AG09319 (cell line): ENCODE measurements at regions not wholly inside any gene's neighbourhood (a gene's known extent, or its start where the extent isn't known, plus 50 kb on each side); places are given as distances from the start of the nearest gene placed in this dataset.

Source experiments
- DNase-seq: peaks from one replicate; pipeline ENCODE4 v3.0.0-alpha.2; 2010; ENCODE audit warnings: low read depth; ENCODE audit errors: extremely low read depth
- TF ChIP-seq, protein P1 (sequence below): IDR thresholded peaks from 2 replicates; pipeline ENCODE4 v1.5.1; 2011; ENCODE audit warnings: low read depth, mild to moderate bottlenecking, inconsistent platforms, low read length, moderate library complexity

DNA sequence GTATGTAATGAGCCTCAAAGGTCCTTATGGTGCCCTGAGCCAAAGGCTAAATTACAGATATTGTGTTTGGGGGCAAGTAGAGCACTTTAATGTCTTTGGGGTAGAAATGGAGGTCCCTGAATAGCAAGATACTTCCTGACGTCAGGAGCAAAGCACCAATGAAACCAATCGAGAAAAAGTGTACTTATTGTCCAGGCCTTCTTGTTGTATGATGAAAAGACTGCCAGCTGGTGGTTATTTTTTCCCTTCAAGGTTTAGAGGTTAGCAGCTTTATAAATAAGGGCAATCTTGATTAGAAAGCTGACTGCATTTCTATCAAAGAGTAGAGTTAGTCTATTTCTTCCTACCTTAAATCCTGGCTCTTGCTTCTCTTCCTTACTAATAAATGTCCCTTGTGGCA lies 76.1 kb upstream of the HSF2 start:
- DNase-seq = no peak
- TF ChIP-seq, protein P1, sequence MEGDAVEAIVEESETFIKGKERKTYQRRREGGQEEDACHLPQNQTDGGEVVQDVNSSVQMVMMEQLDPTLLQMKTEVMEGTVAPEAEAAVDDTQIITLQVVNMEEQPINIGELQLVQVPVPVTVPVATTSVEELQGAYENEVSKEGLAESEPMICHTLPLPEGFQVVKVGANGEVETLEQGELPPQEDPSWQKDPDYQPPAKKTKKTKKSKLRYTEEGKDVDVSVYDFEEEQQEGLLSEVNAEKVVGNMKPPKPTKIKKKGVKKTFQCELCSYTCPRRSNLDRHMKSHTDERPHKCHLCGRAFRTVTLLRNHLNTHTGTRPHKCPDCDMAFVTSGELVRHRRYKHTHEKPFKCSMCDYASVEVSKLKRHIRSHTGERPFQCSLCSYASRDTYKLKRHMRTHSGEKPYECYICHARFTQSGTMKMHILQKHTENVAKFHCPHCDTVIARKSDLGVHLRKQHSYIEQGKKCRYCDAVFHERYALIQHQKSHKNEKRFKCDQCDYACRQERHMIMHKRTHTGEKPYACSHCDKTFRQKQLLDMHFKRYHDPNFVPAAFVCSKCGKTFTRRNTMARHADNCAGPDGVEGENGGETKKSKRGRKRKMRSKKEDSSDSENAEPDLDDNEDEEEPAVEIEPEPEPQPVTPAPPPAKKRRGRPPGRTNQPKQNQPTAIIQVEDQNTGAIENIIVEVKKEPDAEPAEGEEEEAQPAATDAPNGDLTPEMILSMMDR = no peak

DNA sequence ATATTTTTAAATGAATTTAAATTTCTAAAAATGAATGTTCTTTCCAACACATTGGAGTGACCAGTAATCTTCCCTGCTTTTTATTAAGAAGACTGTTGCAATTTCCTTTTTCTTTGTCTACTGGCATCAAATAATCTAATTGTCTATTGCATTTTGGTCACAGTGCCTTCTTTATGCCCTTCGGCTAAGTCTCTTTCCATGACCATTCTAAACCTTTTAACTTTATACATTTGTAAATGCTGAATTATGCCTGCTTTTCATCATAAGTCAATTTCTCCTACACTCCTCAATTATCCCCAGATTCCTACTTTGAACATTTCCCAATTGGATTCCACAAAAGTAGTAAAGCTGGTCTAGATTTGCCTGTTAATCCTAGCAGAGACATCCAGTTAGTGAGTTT lies 69.1 kb upstream of the HSF2 start:
- TF ChIP-seq, protein P1 = no peak
- no peak for DNase-seq

DNA sequence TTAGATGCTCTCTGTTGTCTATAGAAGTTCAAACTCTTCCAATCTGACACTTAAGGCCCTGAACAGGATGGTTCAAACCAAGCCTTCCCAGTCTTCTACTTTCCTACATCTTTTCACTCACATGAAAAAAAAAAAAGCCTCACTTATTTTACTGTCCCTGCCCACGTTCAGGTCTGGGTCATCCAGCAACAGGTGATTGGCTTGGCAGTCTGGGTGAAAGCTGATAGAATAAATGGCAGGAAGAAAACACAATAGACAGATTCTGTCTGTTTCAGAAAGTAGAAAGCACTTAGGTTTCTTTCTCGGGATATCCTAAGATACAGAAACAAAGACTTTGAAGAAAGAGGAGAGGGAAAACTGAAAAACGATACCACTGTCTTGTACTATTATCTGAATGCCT lies 61.8 kb upstream of the HSF2 start:
- no peak for DNase-seq

DNA sequence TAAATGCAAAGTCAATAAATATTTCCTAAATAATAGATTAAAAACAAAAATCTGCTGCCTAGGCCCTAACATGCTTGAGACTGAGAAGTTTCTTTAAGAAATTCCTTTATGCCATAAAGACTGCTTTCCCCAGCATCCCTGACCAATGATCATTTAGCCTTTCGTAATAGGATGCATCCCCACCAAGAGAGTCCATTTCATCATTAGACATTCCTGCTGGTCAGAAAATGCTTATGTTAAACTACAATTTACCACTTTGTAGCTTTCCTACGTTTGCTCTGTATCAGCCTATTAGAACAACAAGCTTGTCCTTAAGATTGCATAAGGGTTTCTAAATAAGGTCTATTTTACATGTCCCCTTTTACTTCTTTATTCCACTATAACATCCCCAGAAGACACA lies 59.8 kb upstream of the HSF2 start:
- TF ChIP-seq, protein P1 = no peak
- no peak for DNase-seq

More for the DNA sequence above, 61.8 kb upstream of the HSF2 start:
- TF ChIP-seq, protein P1 = no peak

DNA sequence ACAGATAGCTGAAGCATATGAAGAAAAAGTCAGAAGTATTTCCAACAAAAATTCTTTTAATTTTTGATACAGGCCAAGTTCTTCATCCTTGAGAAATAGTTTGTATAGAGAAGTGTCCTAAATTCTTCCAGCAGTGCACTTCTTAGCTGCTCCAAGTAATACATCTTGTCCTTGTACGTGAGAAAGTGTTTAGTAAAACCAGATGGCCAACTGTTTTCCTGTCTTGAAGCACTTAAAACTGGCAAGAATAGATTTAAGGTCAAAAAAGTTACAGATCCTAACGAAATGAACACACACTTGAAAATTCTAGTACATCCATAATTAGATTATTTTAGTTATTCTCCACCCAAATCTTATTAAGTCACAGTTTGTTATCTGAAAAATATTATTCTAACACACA lies 52.2 kb upstream of the HSF2 start:
- TF ChIP-seq, protein P1 = no peak
- no peak for DNase-seq

DNA sequence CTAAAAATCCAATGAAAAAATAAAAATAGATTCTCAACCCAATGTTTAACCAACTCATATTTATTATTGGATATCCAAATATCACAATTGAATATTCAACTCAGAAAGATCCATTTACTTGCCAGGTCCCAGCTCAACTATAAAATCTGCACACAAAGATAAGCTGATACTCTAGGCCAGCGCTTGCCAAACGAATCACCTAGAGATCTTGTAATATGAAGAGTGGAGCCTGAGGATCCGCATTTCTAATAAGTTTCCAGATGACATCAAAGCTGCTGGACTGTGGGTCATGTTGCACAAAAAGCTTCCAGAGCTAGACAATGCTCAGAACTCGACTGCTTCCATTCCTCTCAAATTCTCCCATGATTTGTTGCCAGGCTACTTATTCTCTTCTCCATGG lies 51.7 kb upstream of the HSF2 start:
- TF ChIP-seq, protein P1 = no peak
- no peak for DNase-seq
